BE2C (cell line): ENCODE measurements at regions not wholly inside any gene's neighbourhood (a gene's known extent, or its start where the extent isn't known, plus 50 kb on each side); places are given as distances from the start of the nearest gene placed in this dataset.

Experiments
- DNase-seq: peaks from one replicate; pipeline ENCODE4 v3.0.0-alpha.2; 2020
- H3K27me3 ChIP-seq: fragments of 250-450 bp; sonication (Bioruptor Pico); 2 replicates; pipeline ENCODE4 v1.5.1; 2020; ENCODE audit warnings: mild to moderate bottlenecking
- H3K36me3 ChIP-seq: fragments of 250-450 bp; sonication (Bioruptor Pico); 2 replicates; pipeline ENCODE4 v1.5.1; 2020; ENCODE audit warnings: mild to moderate bottlenecking
- H3K4me1 ChIP-seq: fragments of 250-450 bp; sonication (Bioruptor Pico); 2 replicates; pipeline ENCODE4 v1.5.1; 2020
- H3K4me3 ChIP-seq: 2 replicates; pipeline ENCODE4 v1.5.1; 2011; ENCODE audit warnings: low read depth, low read length
- H3K9me3 ChIP-seq: fragments of 250-450 bp; sonication (Bioruptor Pico); 2 replicates; pipeline ENCODE4 v1.5.1; 2020
- TF ChIP-seq, protein P1 (sequence below): IDR thresholded peaks from 2 replicates; pipeline ENCODE4 v1.5.1; 2012; ENCODE audit warnings: mild to moderate bottlenecking, low read depth, low read length

GRCh38 chr2:77938462-77938861 is 416.3 kb upstream of the LRRTM4 start:
- Histone ChIP-seq H3K4me1 (no peaks in the 10 kb centered on the region), H3K4me3 (no peak overlapping the region), H3K36me3 (no peaks in the 10 kb centered on the region), H3K27me3 (no peaks in the 10 kb centered on the region), H3K9me3 (no peaks in the 10 kb centered on the region)
- no peak for DNase-seq
- TF ChIP-seq, protein P1, sequence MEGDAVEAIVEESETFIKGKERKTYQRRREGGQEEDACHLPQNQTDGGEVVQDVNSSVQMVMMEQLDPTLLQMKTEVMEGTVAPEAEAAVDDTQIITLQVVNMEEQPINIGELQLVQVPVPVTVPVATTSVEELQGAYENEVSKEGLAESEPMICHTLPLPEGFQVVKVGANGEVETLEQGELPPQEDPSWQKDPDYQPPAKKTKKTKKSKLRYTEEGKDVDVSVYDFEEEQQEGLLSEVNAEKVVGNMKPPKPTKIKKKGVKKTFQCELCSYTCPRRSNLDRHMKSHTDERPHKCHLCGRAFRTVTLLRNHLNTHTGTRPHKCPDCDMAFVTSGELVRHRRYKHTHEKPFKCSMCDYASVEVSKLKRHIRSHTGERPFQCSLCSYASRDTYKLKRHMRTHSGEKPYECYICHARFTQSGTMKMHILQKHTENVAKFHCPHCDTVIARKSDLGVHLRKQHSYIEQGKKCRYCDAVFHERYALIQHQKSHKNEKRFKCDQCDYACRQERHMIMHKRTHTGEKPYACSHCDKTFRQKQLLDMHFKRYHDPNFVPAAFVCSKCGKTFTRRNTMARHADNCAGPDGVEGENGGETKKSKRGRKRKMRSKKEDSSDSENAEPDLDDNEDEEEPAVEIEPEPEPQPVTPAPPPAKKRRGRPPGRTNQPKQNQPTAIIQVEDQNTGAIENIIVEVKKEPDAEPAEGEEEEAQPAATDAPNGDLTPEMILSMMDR: no peak

DNA sequence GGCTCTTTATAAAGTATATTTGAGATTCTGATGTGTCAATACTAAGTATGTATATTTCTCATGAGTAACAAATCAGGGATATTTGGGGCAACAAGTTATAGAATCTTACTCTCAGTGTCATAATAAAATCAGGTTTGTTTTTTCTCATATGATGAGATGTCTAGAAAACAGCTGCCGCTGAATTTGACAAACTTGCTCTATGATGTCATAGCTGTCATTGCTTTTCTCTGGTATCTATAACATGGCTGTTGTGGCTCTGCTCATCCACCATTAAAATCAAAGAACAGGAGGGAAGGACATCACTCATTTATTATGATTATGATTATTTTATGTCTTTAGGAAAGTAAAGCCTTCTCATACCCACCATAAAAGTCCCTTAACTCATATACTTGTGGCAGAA is 417.2 kb upstream of the LRRTM4 start:
- H3K4me3 ChIP-seq: no peak overlapping the region

DNA sequence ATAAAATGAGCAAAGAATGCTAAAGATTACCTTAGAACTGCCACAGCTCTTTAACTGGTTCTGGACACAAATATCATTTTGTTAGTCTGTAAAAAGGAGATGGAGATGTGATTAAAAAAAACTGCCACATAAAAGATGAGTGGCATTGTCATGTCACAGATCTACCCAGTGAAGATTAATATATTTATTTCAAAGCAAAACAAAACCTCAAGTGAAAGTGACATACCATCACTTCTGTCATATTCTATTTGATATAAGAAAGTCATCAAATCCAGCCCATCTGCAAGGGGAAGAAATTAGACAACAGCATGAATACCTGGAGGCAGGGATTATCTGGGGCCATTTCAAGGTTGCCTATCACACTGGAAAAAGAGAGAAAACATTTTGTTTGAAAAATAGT is 417.6 kb upstream of the LRRTM4 start:
- H3K4me1 ChIP-seq: no peaks in the 10 kb centered on the region
- H3K4me3 ChIP-seq: no peak overlapping the region
- no peaks in the 10 kb centered on the region for H3K27me3 ChIP-seq
- TF ChIP-seq, protein P1: no peak
- no peak for DNase-seq
- H3K36me3 ChIP-seq: no peaks in the 10 kb centered on the region
- H3K9me3 ChIP-seq: no peaks in the 10 kb centered on the region

More for the DNA sequence above, 417.2 kb upstream of the LRRTM4 start:
- no peak for DNase-seq
- H3K9me3 ChIP-seq: no peaks in the 10 kb centered on the region
- no peaks in the 10 kb centered on the region for H3K36me3 ChIP-seq
- no peaks in the 10 kb centered on the region for H3K4me1 ChIP-seq
- TF ChIP-seq, protein P1: no peak
- no peaks in the 10 kb centered on the region for H3K27me3 ChIP-seq

DNA sequence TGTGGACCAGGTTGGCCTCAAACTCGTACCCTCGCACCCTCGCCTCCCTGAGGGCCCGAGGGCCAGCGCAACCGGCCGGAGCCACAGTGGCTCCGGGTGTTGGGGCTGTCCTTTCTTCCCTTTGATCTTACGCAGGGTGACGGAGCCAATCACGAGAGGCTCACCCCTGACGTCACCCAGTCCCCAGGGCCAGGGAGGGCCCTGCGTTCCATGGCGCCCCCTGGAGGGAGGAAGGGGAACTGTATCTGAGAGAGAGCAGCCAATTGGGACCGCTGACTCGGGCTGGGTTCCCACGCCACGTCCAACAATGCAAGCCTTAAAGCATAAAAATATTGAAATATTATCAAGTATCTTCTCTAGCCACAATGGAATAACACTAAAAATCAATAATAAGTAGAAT is 432.8 kb upstream of the LRRTM4 start:
- no peak overlapping the region for H3K4me3 ChIP-seq
- no peaks in the 10 kb centered on the region for H3K9me3 ChIP-seq
- DNase-seq: no peak
- no peaks in the 10 kb centered on the region for H3K4me1 ChIP-seq
- no peaks in the 10 kb centered on the region for H3K27me3 ChIP-seq
- H3K36me3 ChIP-seq: no peaks in the 10 kb centered on the region
- TF ChIP-seq, protein P1: peak; percentile 33; the same call in 1 of the 2 replicates

DNA sequence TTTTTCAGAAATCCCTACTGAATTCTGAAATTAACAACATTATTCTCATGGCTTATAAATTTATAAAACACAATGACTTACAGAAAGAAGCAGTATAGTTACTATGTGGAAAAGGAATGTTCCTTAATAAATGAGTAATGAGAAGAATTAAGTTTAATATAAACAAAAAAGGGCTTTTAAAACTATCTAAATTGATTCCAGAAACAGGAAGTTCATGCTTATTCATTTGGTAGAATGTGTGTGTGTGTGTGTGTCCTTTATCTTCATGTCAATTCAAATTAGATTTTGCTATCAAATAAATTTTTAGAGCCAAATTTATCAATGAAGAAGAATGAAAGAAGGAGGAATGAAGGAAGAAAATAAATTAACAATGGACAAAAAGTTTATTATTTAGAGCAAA is 440.8 kb upstream of the LRRTM4 start:
- TF ChIP-seq, protein P1: no peak

DNA sequence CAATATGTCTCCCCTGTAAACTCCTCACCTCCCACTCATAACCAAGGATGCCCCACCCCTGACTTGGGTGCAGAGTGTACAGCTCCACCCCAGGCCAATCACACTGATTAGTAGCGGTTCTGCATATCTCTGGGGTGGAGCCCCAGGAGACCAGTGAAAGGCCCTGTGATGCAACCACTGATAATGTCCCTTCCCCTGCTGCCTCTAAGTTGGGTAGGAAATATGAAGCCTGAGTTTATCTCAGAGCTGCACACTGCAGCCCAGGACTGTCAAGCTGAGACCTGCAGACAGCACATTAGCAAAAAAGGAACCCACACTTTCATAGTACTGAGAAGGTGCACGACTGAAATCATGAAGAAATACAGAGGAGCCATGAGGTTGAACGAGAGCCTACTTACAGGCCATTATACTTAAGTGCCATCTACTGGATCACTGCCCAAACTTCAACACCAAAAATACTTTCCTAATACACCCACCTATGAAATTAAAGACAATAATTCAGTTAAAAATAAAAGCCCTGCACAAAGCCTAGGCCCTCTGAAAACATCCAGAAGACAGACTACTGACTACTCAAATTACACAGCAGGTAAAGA is 455.4 kb upstream of the LRRTM4 start:
- Histone ChIP-seq H3K36me3 (no peaks in the 10 kb centered on the region), H3K9me3 (no peaks in the 10 kb centered on the region), H3K4me3 (no peak overlapping the region), H3K27me3 (no peaks in the 10 kb centered on the region), H3K4me1 (no peaks in the 10 kb centered on the region)
- peak; percentile 11 for DNase-seq
- TF ChIP-seq, protein P1: peak; percentile 41

More for the DNA sequence above, 440.8 kb upstream of the LRRTM4 start:
- Histone ChIP-seq H3K4me3 (no peak overlapping the region), H3K27me3 (no peaks in the 10 kb centered on the region), H3K9me3 (no peaks in the 10 kb centered on the region), H3K4me1 (no peaks in the 10 kb centered on the region), H3K36me3 (no peaks in the 10 kb centered on the region)
- DNase-seq: no peak
